Raji (cell line): ENCODE measurements at regions not wholly inside any gene's neighbourhood (a gene's known extent, or its start where the extent isn't known, plus 50 kb on each side); places are given as distances from the start of the nearest gene placed in this dataset.

Experiments
- POLR2A ChIP-seq: IDR thresholded peaks from 2 replicates; pipeline ENCODE4 v1.6.1; 2011; ENCODE audit warnings: low read depth, low read length, control low read depth; ENCODE audit not compliant: insufficient read depth

GRCh38 chr1:4084048-4084431, 184.0 kb upstream of the C1orf174 start:
- TF ChIP-seq POLR2A, result no peak

- no peak for TF ChIP-seq POLR2A
These were observed 184.4 kb upstream of the C1orf174 start for GRCh38 chr1:4084446-4084845.

GRCh38 chr1:4084896-4085295, 184.8 kb upstream of the C1orf174 start:
- no peak for TF ChIP-seq POLR2A

- TF ChIP-seq POLR2A, result no peak
These were observed 185.5 kb upstream of the C1orf174 start for GRCh38 chr1:4085546-4085945.

- no peak for TF ChIP-seq POLR2A
These were observed 186.2 kb upstream of the C1orf174 start for GRCh38 chr1:4086085-4086850.

- no peak for TF ChIP-seq POLR2A
These were observed 186.8 kb upstream of the C1orf174 start for GRCh38 chr1:4086921-4087320.

GRCh38 chr1:4087530-4088420, 187.7 kb upstream of the C1orf174 start:
- no peak for TF ChIP-seq POLR2A

GRCh38 chr1:4088676-4089075, 188.6 kb upstream of the C1orf174 start:
- no peak for TF ChIP-seq POLR2A

GRCh38 chr1:4089421-4090175, 189.5 kb upstream of the C1orf174 start:
- TF ChIP-seq POLR2A, result no peak

GRCh38 chr1:4090556-4090955, 190.5 kb upstream of the C1orf174 start:
- no peak for TF ChIP-seq POLR2A

- no peak for TF ChIP-seq POLR2A
These were observed 191.0 kb upstream of the C1orf174 start for GRCh38 chr1:4090976-4091660.

GRCh38 chr1:4091996-4092395, 191.9 kb upstream of the C1orf174 start:
- no peak for TF ChIP-seq POLR2A

- TF ChIP-seq POLR2A, result no peak
These were observed 193.9 kb upstream of the C1orf174 start for GRCh38 chr1:4093856-4094565.

GRCh38 chr1:4095433-4095971, 195.4 kb upstream of the C1orf174 start:
- TF ChIP-seq POLR2A, result no peak

GRCh38 chr1:4101459-4102161, 201.5 kb upstream of the C1orf174 start:
- TF ChIP-seq POLR2A, result no peak
